Left lobe of liver (tissue), 2 donors: ENCODE measurements at regions not wholly inside any gene's neighbourhood (a gene's known extent, or its start where the extent isn't known, plus 50 kb on each side); places are given as distances from the start of the nearest gene placed in this dataset.

Source experiments
- ATAC-seq: fragments of 200-7000 bp; cut with Tn5 transposase; one replicate; pipeline ENCODE4 v1.9.1; 2020; ENCODE audit warnings: mild to moderate bottlenecking, moderate library complexity
- DNase-seq: peaks from one replicate; pipeline ENCODE4 v3.0.0-alpha.2; 2020; ENCODE audit warnings: low spot score
- donor health status: DM: no; HTN: no; CAD: no; lungs with moderate emphysema.
- donor health status: DM: no; HTN: yes; CAD: no.

DNA sequence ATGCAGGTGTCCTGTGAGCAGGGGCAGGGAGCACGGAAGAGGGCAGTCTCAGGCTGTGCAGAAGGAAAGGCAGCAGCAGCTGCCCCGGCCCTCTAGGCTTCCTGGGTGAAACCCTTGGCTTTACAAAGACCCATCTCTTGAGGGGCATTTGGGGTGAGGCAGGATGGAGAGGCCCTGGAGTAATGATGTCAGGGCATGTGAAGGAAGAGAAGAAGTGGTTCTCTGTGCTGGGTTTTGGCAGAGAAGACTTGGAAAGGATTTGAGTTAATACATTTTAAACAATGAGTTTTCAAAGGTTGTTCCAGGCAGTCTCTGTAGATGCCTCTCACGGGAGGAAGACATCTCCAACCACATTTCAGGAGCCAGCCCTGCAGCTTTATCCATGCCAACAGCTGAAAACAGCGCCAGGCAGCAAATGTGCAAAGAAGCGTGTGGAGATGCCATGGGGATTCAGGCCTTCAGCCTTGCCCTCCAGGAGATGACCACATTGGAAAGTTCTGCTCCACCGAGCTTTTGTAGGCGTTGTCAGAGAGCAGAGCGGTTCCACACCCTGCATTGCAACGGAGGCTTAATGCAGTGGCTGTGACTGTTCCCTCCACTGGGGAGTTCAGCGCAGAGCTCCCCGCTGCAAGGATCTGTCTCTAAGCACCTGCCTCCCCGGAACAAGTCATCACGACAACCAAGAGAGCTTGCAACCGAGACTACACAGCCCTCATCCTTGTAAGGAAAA lies 322.8 kb downstream of the UQCRFS1 start:
- ATAC-seq = no peak

DNA sequence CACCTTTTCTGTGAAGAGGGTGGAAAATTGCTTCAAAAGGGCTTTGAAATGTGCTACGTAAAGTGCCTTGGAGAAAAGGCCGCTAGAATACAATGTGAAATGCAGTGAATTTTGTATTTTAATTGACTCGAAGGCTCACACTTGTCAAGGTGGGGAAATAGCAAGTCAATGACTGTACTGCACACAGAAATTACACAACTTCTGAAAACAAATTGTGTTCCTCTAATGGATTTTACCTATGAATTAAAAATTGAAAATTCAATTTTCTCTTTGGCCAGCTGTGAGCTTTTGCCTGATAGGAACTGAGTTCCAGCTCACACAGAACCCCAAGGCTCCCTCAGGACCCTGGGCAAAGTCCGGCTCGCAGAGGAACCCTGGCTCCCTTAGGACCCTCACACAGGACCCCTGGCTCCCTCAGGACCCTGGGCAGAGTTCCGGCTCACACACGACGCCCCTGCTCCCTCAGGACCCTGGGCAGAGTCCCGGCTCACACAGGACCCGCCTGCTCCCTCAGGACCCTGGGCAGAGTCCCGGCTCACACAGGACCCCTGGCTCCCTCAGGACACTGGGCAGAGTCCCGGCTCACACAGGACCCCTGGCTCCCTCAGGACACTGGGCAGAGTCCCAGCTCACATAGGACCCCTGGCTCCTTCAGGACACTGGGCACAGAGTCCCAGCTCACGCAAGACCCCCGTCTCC lies 324.9 kb downstream of the UQCRFS1 start:
- DNase-seq (no peak), ATAC-seq (no peak)

More for the DNA sequence above, 322.8 kb downstream of the UQCRFS1 start:
- no peak for DNase-seq

DNA sequence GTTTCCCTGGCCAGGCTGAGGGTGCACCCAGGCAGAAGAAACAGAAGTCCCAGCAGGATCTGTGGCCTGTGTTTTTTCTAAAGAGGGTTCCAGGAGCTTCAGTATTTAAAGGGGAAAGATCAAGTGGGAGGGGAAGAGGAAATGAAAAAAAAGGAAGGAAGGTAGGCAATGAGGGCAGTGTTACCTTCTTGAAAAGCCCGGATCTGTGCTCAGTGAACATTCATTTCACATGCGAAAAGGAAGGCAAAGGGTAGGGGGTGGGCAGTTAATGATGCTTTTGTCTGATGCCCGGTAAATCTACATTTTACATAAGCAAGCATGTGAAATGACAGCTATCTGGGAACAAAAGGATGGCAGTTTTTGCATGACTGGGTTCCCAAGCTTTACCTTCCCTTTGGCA lies 326.2 kb downstream of the UQCRFS1 start:
- DNase-seq (no peak), ATAC-seq (no peak)

DNA sequence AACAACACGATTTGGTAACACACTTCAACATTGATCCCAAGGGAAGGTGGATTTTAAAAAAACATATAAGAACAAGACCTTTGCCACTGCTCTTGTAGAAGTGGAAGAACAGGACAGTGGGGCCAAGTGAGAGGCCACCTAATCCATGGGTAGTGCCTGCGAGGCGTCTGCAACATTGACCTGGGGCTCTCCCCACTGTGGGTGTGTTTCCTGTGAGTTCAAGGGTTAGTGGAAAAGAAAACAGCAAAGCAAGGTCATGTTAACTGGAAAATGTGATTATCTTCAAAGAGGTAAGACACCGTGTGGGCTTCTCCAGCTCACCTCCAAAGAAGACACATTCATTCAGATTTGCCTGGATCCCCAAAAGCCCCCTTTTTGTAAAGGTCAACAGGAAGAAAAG lies 327.0 kb downstream of the UQCRFS1 start:
- no peak for ATAC-seq
- no peak for DNase-seq

DNA sequence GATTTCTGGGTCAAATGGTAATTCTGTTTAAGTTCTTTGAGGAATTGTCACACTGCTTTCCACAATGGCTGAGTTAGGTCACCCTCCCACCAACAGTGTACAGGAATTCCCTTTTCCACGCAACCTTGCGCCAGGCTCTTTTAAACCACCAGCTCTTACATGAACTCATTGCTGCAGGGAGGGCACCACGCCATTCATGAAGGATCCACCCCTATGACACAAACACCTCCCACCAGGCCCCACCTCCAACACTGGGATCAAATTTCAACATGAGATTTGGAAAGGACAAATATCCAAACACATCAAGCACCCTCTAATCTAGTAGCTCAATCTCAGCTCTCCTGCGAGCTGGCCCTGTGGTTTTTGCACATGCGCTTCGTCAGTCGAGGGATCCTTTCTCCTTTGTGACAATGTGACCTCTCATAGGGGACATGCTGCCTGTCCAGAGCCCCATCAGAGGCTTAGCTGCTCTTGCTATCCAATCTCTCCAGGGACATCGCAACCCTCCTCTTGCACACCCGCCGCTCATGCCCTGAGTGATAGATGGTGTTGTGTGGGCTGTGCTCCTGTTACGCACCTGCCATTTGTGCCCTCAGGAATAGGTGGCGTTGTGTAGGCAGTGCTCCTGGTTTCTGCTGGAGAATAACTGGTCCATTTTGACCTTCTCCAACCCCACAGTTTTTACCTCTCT lies 328.0 kb downstream of the UQCRFS1 start:
- no peak for DNase-seq
- ATAC-seq = no peak

DNA sequence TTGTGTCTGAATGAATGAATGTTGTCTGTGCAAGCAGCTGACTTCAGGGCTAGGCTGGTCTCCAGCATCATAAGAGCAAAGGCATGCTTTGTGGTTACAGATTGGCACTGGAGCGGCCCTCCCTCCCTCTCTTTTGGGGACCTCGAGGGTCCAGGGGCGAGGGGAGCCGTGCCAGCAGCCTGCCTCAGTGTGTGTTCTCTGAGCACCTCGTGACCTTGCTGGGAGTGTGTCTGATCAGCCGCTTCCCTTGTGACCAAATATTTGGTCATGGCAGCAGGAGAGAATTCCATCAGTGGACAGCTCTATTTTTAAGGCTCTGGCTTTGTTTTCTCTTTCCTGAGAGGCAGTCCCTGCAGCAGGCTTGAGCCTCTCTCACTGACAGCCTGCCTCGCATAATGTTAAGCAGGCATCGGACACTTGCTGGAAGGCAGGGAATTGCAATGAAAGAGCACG lies 329.7 kb downstream of the UQCRFS1 start:
- ATAC-seq = no peak
- DNase-seq = no peak

DNA sequence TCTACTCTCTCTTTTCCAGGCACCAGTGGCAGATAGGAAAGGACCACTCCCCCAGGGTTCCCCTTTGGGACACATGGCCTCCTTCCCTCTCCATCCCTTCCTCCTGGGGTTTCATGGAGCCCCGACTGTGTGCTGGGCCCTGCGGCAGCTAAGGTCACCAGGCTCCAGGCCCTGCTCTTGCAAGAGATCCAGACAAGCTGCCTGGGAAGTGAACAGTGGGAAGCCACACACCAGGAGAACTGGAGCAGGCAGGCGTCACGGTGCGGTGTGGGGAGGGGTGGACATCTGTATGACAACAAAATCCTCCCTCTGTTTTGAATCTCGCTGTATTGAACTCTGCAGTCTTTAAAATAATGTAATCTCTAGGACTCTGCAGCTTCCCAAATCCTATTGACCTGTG lies 330.1 kb downstream of the UQCRFS1 start:
- DNase-seq = no peak
- no peak for ATAC-seq

DNA sequence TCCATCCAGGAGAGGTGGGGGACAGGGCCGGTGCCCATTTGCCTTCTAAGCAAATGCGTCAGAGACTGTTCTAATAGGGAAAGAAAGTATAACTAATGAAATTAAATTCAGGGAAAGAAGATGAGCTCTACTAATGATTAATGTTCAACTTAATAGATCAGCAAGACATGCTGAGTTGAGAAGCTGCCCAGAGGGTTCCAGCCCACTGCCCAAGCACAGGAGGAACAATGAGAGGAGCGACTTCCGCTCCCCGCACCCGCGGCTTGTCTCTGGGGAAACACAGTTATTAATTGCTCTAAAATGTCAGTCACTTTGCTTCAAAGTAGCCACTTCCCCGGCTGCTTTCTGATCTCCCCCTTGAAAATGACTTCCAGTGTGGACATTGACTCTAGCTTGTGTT lies 331.3 kb downstream of the UQCRFS1 start:
- no peak for DNase-seq

DNA sequence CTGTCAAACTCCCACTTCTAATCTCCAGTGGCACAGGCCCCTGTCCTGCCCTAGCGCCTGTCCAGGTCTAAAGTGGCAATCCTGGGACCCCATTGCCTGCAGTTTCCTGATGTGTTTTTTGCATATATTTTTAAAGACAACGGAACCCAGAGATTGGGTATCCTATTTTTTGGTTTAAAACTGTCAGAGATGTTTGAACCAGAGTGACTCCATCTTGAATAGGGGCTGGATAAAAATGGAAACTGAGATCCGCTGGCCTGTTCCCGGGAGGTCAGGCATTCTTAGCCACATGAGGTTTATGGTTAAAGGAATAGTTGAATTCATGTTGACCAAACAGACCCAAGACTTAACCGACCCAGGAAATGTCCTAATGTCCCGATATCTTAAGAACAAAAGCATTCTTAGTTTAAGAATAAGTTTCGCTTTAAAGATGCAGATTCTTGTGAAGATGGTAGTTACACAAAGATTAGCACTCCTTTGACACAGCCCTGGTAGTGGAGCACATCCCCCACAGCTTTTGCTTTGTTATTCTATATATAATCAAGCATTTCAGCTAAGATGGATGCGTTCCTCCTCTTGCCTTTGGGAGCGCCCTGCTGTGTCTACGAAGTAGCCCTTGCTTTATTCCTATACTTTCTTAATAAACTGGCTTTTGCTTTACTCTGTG lies 332.1 kb downstream of the UQCRFS1 start:
- DNase-seq = no peak
- no peak for ATAC-seq

More for the DNA sequence above, 331.3 kb downstream of the UQCRFS1 start:
- no peak for ATAC-seq

DNA sequence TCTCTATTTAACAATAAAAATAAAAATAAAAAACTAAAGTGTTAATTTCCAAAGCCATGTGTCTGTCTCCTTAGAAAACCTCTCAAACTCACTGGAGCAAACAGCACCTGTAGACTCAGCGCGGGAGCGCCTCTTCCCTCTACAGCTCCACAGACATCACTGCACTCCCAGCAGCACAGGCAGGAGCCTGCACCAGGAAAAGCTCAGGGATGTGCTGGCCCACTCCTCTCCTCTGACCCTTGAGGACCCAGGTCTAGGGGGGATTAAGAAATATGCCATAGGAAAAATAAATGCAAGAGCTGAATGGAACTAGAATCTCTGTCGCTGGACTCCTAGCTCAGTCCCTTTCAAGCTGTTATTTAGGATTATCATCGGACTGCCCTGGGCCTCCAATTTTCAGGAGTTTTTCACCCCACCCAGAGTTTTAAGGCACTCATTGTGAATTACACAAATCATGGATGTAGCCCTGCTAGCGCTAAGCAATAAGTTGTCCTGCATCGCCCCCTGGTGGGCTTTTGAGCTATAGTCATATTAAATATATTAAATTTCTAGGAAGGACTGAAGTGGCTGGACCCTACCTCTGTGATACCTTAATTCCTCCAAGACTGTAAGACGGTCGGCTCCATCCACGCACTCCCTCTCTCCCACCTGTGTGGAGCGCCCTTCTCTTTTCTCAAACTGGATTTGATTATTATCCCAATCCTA lies 333.9 kb downstream of the UQCRFS1 start:
- peak; percentile 65 for DNase-seq
- peak; percentile 93 for ATAC-seq

DNA sequence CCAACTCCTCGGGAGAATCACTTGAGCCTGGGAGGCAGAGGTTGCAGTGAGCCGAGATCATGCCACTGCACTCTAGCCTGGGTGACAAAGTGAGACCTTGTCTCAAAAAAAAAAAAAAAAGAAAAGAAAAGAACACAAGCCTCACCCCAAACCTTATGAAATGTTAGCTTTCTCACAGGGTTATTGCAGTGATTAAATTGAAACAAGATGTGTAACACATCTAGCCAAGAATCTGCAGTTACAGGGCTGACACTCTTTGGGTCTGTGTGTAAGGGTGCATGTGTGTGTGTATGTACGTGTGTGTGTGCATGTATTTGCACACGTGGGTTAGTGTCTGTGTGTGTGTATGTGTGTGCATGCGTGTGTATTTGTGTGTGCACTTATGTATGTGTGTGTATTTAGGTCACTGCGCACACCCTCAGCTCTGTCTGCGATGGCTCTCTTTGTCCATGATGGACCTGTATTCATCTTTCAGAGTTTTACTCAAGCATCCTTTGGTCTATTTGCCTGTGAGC lies 336.3 kb downstream of the UQCRFS1 start:
- no peak for DNase-seq

DNA sequence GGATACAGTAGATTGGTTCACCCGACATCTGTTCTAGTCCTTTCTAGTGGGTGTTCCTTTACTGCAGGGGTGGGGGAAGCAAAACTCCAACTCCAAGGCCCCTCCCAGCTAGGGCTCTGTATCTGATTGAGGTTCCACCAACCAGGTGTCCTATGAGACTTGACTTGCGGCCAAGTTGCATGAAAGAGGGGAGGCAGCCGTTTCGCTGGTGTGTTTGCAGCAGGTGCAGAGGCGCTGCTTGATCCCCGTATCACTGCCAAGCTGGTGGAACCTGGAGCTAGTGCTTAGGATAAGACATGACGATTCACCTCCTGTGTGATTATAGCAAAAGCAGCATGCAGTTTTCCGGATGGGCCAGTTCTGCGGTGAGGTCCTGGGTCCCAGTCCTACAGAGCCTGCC lies 338.2 kb downstream of the UQCRFS1 start:
- ATAC-seq (no peak), DNase-seq (no peak)

More for the DNA sequence above, 336.3 kb downstream of the UQCRFS1 start:
- no peak for ATAC-seq

DNA sequence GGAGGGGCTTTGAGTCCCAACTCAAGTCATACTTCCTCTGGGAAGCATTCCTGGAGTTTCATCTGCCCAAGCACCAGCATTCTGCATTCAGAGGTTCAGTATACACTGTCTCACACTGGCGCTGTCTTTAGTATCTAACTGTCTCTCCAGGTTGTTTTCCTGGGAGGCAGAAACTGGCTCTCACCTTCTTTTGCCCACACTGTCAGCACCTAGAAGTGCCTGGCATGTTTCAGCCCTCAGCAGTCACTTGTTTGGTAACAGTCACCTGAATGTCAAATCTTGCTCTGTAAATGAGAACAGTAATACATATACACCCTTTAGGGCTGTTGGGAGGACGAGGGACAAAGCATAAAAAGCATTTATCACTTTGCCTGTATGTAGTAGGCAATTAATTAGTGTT lies 339.6 kb downstream of the UQCRFS1 start:
- no peak for ATAC-seq
- no peak for DNase-seq

DNA sequence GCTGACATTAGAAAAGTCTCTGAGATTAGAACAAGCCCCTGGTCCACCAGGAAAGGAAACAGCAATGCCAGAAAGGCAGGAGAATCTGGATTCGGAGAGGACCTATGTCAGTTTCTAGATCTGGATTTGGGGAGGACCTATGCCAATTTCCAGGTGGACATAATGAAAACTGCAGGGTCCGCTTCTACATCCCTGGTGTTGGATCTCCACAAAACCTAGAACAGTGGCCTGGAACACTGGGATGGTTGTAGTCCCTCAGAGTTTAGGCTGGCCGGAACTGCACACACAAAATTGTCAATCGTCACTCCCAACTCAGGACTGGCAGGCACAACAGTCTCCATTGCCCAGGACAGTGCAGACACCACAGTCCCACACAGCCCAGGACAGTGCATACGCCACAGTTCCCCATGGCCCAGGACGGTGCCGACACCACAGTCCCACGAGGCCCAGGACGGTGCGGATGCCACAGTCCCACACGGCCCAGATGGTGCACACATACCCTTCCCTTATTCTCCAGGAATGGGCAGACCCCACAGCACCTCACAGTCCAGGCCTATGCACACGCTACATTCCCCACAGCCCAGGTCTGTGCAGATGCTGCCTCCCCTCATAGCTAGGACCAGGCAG lies 341.7 kb downstream of the UQCRFS1 start:
- ATAC-seq (no peak), DNase-seq (no peak)

DNA sequence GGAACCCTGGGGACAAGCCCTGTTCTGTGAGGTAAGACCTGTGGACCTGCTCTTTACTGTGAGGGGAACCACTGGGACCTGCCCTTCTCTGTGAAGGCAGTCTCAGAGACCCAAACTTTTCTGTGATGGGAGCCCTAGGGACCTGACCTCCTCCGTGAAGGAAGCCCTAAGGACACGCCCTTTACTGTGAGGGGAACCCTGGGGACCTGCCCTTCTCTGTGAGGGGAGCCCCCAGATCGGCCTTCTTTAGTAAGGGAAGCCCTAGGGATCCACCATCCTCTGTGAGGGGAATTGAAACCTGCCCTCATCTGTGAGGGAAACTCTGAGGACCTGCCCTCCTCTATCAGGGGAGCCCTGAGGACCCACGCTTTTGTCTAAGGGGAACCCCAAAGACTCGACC lies 343.5 kb downstream of the UQCRFS1 start:
- no peak for DNase-seq
- no peak for ATAC-seq

DNA sequence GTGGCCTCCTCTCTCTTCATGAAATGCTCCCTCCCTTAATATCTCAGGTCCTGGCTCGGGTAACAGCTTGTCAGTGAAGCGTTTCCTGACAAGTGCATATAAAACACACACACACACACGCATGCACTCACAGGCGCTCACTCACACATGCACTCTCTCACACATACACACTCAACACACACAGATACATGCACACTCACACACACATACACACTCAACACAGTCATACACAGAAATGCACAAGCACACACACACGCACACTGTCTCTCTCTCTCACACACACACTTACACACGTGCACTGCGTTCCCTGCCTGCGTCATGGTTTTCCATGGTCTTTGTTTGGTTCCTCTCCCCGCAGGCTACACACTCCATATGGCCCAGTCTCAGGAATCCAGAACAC lies 344.1 kb downstream of the UQCRFS1 start:
- ATAC-seq (no peak), DNase-seq (no peak)

DNA sequence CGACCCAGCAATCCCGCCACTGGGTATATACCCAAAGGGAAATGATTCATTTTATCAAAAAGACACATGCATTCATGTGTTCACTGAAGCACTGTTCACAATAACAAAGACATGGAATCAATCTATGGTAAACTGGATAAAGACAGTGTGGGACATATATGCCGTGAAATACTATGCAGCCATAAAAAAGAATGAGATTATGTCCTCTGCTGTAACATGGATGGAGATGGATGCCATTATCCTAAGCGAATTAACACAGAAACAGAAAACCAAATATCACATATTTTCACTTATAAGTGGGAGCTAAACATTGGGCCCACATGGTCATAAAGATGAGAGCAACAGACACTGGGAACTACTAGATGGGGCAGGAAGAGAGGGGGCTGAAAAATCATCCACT lies 345.0 kb downstream of the UQCRFS1 start:
- no peak for ATAC-seq

DNA sequence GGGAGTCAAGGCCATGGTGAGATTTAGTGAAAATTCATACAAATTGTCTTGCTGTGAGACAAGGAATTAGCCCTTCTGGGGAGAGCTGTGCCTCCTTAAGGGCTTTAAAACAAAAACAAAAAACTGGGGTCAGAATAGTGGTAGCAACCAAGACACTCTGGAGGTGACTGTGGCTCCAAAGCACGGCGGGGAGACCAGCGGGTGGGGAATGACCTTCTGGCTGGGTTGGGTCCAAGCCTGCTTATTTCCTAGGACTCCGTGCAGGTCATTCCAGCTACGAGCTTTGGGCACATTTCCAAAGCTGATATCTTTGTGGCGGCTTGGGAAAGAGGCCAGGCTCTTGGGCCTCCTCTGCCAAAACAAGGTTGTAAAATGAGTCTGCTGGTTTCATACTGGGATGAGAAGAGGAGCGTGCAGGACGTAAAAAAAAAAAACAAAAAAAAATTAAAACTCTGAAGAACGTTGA lies 348.3 kb downstream of the UQCRFS1 start:
- DNase-seq = no peak
- ATAC-seq = no peak

More for the DNA sequence above, 345.0 kb downstream of the UQCRFS1 start:
- DNase-seq = no peak

DNA sequence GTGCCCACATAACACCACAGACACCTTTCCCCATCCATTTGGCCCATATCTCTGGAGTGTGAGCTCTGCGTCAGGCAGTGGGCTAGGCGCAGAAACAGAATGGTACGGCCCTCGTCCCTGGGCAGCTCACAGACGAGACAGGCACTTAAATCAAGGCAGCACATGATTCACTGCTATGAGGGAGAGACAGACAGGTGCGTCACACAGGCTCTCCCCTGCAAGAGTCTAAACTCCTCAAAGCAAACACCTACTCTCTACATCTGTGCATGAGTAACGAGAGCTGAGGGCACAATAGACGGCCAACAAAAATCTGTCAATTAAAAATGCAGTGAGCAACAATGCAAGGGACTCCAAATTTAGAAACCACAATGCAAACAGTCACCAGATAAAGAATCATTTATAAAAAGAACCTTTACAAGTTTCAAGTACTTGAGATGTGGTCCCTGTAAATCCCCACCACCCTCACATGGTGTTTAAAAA lies 348.9 kb downstream of the UQCRFS1 start:
- DNase-seq = no peak

DNA sequence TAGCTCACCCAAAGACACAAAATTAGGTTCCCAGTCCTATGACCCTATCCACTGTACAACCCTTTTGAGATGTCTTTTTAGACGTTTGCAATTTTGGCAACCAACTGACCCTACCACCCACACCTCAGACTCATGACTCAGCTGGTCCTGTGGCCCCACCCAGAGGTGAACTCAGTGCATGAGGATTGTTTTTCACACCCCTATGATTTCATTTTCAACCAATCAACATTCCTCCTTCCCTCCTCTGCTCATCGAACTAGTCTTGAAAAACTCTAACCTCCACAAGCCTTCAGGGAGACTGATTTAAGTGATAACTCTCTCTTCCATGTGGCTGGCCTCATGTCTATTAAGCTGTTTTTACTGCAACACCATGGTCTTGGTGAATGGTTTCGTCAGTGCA lies 350.7 kb downstream of the UQCRFS1 start:
- DNase-seq = no peak
- no peak for ATAC-seq

More for the DNA sequence above, 348.9 kb downstream of the UQCRFS1 start:
- ATAC-seq = no peak
